PC-9 (cell line): ENCODE measurements at regions not wholly inside any gene's neighbourhood (a gene's known extent, or its start where the extent isn't known, plus 50 kb on each side); places are given as distances from the start of the nearest gene placed in this dataset.

Experiments used
- BruUV-seq: library from RNA; stranded (reverse); fragments of 400-500 nt; replicated peaks from 2 replicates; lab custom pipeline; 2021; lab: Mats Ljungman, UMichigan
- CTCF ChIA-PET: fragments of 300-600 bp; sonication (Branson Sonifier 250); formaldehyde crosslinking; loops from one replicate; lab custom pipeline; 2022; ENCODE audit warnings: antibody characterized with exemption; lab: Charles Lee
- POLR2A ChIA-PET: fragments of 300-600 bp; sonication (Branson Sonifier 250); formaldehyde crosslinking; loops from one replicate; lab custom pipeline; 2022; ENCODE audit warnings: antibody characterized with exemption; ENCODE audit not compliant: unreplicated experiment; lab: Charles Lee
- DNase-seq, 2 experiments: peaks; one replicate each; pipeline versions ENCODE4 v3.0.0 to v3.0.0-alpha.2; 2015 to 2022; ENCODE audit warnings: mixed read lengths in 1 of 2
- H2AFZ ChIP-seq: fragments of 200-600 bp; sonication (generic); 2 replicates; pipeline ENCODE4 v1.8.1; 2017; ENCODE audit warnings: antibody characterized with exemption
- H3F3A ChIP-seq: fragments of 200-600 bp; sonication (generic); 2 replicates; pipeline ENCODE4 v1.8.1; 2017; ENCODE audit warnings: antibody characterized with exemption, mild to moderate bottlenecking, low read depth; ENCODE audit not compliant: insufficient read depth
- H3K27ac ChIP-seq: fragments of 200-600 bp; sonication (generic); 2 replicates; pipeline ENCODE4 v1.6.1; 2016; ENCODE audit warnings: mixed run types
- H3K27me3 ChIP-seq: fragments of 200-600 bp; sonication (generic); 2 replicates; pipeline ENCODE4 v1.6.1; 2016; ENCODE audit warnings: low read depth, mixed run types; ENCODE audit not compliant: insufficient read depth
- H3K36me3 ChIP-seq: fragments of 200-600 bp; sonication (generic); 2 replicates; pipeline ENCODE4 v1.6.1; 2016; ENCODE audit warnings: low read depth, mixed run types
- H3K4me1 ChIP-seq: fragments of 200-600 bp; sonication (generic); replicated peaks from 2 replicates; pipeline ENCODE4 v1.6.1; 2016; ENCODE audit warnings: mixed run types; ENCODE audit not compliant: insufficient read depth
- H3K4me2 ChIP-seq: fragments of 200-600 bp; sonication (generic); 2 replicates; pipeline ENCODE4 v1.6.1; 2017; ENCODE audit warnings: mixed run types
- H3K4me3 ChIP-seq: fragments of 200-600 bp; sonication (generic); 2 replicates; pipeline ENCODE4 v1.6.1; 2016; ENCODE audit warnings: mixed run types
- H3K79me2 ChIP-seq: fragments of 200-600 bp; sonication (generic); 2 replicates; pipeline ENCODE4 v1.6.1; 2017; ENCODE audit warnings: low read depth, mixed run types
- H3K9me2 ChIP-seq: fragments of 200-600 bp; sonication (generic); 2 replicates; pipeline ENCODE4 v1.8.1; 2017; ENCODE audit warnings: mild to moderate bottlenecking; ENCODE audit not compliant: insufficient read depth
- H3K9me3 ChIP-seq: fragments of 200-600 bp; sonication (generic); 2 replicates; pipeline ENCODE4 v1.8.1; 2016; ENCODE audit warnings: low read depth; ENCODE audit not compliant: insufficient read depth
- H4K20me1 ChIP-seq: fragments of 200-600 bp; sonication (generic); 2 replicates; pipeline ENCODE4 v1.8.1; 2017; ENCODE audit not compliant: insufficient read depth
- CTCF ChIP-seq: fragments of 200-600 bp; sonication (generic); conservative IDR thresholded peaks from 2 replicates; pipeline ENCODE4 v1.6.1; 2017; ENCODE audit warnings: mixed run types, antibody characterized with exemption, mild to moderate bottlenecking, moderate library complexity
- EZH2 ChIP-seq: fragments of 200-600 bp; sonication (generic); IDR thresholded peaks from 2 replicates; pipeline ENCODE4 v1.8.0; 2017; ENCODE audit warnings: antibody characterized with exemption, low read depth
- intact Hi-C: fragments of 100-400 bp; cut with micrococcal nuclease; formaldehyde crosslinking; loops from one replicate; pipeline ENCODE4 v1.10.0; 2022; ENCODE audit not compliant: unreplicated experiment

GRCh38 chr18:37847544-37847943 lies 281.9 kb upstream of the CELF4 start:
- Histone ChIP-seq H3K36me3 (no peaks in the 10 kb centered on the region), H3K4me1 (no peaks in the 10 kb centered on the region), H3K9me3 (no peaks in the 10 kb centered on the region), H3K27me3 (no peaks in the 10 kb centered on the region), H3K79me2 (no peaks in the 10 kb centered on the region), H4K20me1 (no peaks in the 10 kb centered on the region), H3K4me2 (no peak overlapping the region), H3K9me2 (no peaks in the 10 kb centered on the region), H3F3A (no peaks in the 10 kb centered on the region), H3K27ac (no peak overlapping the region), H3K4me3 (no peak overlapping the region), H2AFZ (no peak overlapping the region)
- BruUV-seq = no TSS peak
- TF ChIP-seq CTCF (no peak), EZH2 (no peak)
- DNase-seq = no peak
- POLR2A ChIA-PET = no interaction called here
- CTCF ChIA-PET = no interaction called here
- intact Hi-C loops = no loop called here

DNA sequence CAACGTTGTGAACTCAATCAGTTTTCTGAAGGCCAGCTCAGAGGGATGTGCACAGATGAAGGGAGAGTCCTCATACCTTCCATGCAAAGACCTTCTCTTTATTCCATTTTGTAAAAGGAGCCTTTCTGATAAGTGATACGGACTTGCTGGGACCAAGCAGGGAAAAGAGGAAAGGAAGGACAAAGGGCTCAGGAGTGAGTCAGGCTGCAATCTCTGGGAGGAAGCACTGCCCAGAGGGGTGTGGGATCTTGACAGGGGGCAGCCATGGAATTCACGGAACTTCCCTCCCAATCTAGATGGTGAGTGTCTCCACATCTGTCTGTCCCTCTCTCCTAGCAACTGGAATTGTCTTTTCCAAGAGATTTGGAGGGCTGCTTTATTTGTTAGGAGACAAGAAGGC lies 281.4 kb upstream of the CELF4 start:
- Histone ChIP-seq H3K4me3 (no peak overlapping the region), H2AFZ (no peak overlapping the region), H3K9me2 (no peaks in the 10 kb centered on the region), H3K27ac (no peak overlapping the region), H3F3A (no peaks in the 10 kb centered on the region), H3K4me1 (no peaks in the 10 kb centered on the region), H4K20me1 (no peaks in the 10 kb centered on the region), H3K79me2 (no peaks in the 10 kb centered on the region), H3K9me3 (no peaks in the 10 kb centered on the region), H3K36me3 (no peaks in the 10 kb centered on the region), H3K27me3 (no peaks in the 10 kb centered on the region), H3K4me2 (no peak overlapping the region)
- TF ChIP-seq EZH2 (no peak), CTCF (no peak)
- ChIA-PET CTCF (no interaction called here), POLR2A (no interaction called here)
- DNase-seq = no peak
- intact Hi-C loops = no loop called here
- no TSS peak for BruUV-seq

DNA sequence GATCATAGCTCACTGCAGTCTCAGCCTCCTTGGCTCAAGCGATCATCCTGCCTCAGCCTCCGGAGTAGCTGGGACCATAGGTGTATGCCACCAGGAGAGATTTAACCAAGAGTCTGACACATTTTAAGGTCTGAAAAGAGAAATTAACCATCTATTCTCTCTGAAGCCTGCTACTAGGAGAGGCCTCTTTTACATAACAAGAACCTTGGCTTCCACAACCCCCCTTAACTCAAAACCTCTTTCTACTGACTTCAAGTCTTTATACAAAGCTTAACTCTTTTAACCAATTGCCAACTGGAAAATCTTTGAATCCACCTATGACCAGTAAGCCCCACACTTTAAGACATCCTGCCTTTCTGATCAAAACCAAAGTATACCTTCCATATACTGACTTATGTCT lies 279.9 kb upstream of the CELF4 start:
- Histone ChIP-seq H3K9me2 (no peaks in the 10 kb centered on the region), H3K4me2 (no peak overlapping the region), H3F3A (no peaks in the 10 kb centered on the region), H4K20me1 (no peaks in the 10 kb centered on the region), H3K27me3 (no peaks in the 10 kb centered on the region), H3K27ac (no peak overlapping the region), H3K36me3 (no peaks in the 10 kb centered on the region), H2AFZ (no peak overlapping the region), H3K4me3 (no peak overlapping the region), H3K4me1 (no peaks in the 10 kb centered on the region), H3K9me3 (no peaks in the 10 kb centered on the region), H3K79me2 (no peaks in the 10 kb centered on the region)
- TF ChIP-seq CTCF (no peak), EZH2 (no peak)
- ChIA-PET POLR2A (no interaction called here), CTCF (no interaction called here)
- no TSS peak for BruUV-seq
- DNase-seq = no peak
- intact Hi-C loops = no loop called here
